Breast epithelium (tissue), 3 donors: ENCODE measurements at regions not wholly inside any gene's neighbourhood (a gene's known extent, or its start where the extent isn't known, plus 50 kb on each side); places are given as distances from the start of the nearest gene placed in this dataset.

Experiments used
- CTCF ChIP-seq, 3 donors: fragments of 450-650 bp; IDR thresholded peaks; one replicate each; pipeline ENCODE4 v1.5.1; 2016 to 2017; ENCODE audit warnings: antibody characterized with exemption in 3 of 3, mild to moderate bottlenecking in 3 of 3, moderate library complexity in 3 of 3
- POLR2A ChIP-seq: fragments of 450-650 bp; IDR thresholded peaks from one replicate; pipeline ENCODE4 v1.6.1; 2016; ENCODE audit warnings: antibody characterized with exemption, mild to moderate bottlenecking, moderate library complexity
- POLR2AphosphoS5 ChIP-seq, 3 donors: sonication (generic); formaldehyde crosslinking; IDR thresholded peaks; one replicate each; pipeline ENCODE4 v1.6.1; 2017; ENCODE audit warnings: antibody characterized with exemption in 3 of 3

DNA sequence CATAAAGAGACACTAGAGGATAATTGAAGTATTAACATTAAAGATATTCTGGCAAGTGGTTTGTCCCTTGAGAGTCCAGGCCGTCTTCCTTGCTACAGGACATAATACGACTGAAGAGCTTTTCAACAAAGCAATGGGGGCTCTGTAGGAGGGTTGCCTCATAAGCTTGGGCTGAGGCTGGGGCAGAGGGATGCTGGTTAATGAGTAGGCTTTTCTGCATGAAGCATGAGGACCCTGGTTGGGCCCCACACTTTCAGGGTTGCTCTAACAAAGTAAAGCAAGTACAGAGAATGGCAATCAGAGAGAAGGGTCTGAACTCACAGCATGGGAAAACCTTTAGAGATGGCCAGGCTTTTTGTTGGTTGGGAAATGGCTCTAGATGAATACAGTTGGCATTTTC, 281.3 kb downstream of the IDS start:
- TF ChIP-seq CTCF (IDR thresholded peaks at IDR 0.05) (no peak), POLR2AphosphoS5 (IDR thresholded peaks at IDR 0.05) (no peak), POLR2A (no peak)
